ENCODE measurements at regions not wholly inside any gene's neighbourhood (a gene's known extent, or its start where the extent isn't known, plus 50 kb on each side); places are given as distances from the start of the nearest gene placed in this dataset.

GRCh38 chr2:139409212-139409611, 629.0 kb upstream of the NXPH2 start:
- Histone ChIP-seq H3K18ac (ENCODE audit: insufficient read length, low read depth, low read length) (no peak overlapping the region), H3T11ph (ENCODE audit: low read length) (no peak overlapping the region), H4K91ac (ENCODE audit: insufficient read length, low read depth, low read length) (no peak overlapping the region), H2AK5ac (ENCODE audit: insufficient read length, low read length) (no peak overlapping the region), H3K79me2 (ENCODE audit: insufficient read depth, low read length) (no peaks in the 10 kb centered on the region), H3K27me3 (ENCODE audit: insufficient read depth, low read length) (no peaks in the 10 kb centered on the region), H3K23me2 (ENCODE audit: insufficient read length, low read depth, low read length, poor library complexity, severe bottlenecking) (no peaks in the 10 kb centered on the region), H3K9me3 (ENCODE audit: control insufficient read depth, low read depth, low read length) (no peaks in the 10 kb centered on the region), H2BK20ac (ENCODE audit: low read depth, low read length, poor library complexity, severe bottlenecking) (no peak overlapping the region), H3K9ac (ENCODE audit: extremely low read depth, insufficient read length, low read length) (no peak overlapping the region), H3K79me1 (ENCODE audit: insufficient read depth, low read depth, low read length, poor library complexity, severe bottlenecking) (no peaks in the 10 kb centered on the region), H2BK5ac (ENCODE audit: insufficient read length, low read length) (no peak overlapping the region), H3K27ac (ENCODE audit: insufficient read length, low read depth, low read length) (no peak overlapping the region), H2BK120ac (ENCODE audit: low read depth, low read length, poor library complexity, severe bottlenecking) (no peak overlapping the region), H4K5ac (ENCODE audit: insufficient read length, low read depth, low read length) (no peak overlapping the region), H3K14ac (ENCODE audit: insufficient read depth, low read length) (no peak overlapping the region), H3K4me2 (ENCODE audit: insufficient read depth, insufficient read length, low read length) (no peak overlapping the region), H3K4me1 (ENCODE audit: insufficient read depth, low read length) (no peaks in the 10 kb centered on the region), H4K8ac (replicated peaks; ENCODE audit: insufficient read length, low read depth, low read length) (no peak overlapping the region), H4K20me1 (ENCODE audit: control insufficient read depth, insufficient read depth, insufficient read length) (no peaks in the 10 kb centered on the region), H3K56ac (ENCODE audit: insufficient read length, low read depth, low read length) (no peak overlapping the region), H3K23ac (ENCODE audit: insufficient read length, low read depth, low read length) (no peak overlapping the region), H2BK15ac (ENCODE audit: low read depth, low read length) (no peak overlapping the region), H2BK12ac (ENCODE audit: insufficient read length, low read depth, low read length) (no peak overlapping the region), H3K4ac (ENCODE audit: low read depth, low read length) (no peak overlapping the region), H2AFZ (ENCODE audit: low read length) (no peak overlapping the region)
- WGBS (ENCODE audit: extremely low coverage, insufficient read length, low lambda C conversion rate): 100% methylated on average over 1 of the region's 3 CpGs
- no peak for TF ChIP-seq CTCF (conservative IDR thresholded peaks at IDR 0.05)
- no peak for DNase-seq
- no peaks in the 10 kb centered on the region for H3K4me1 Mint-ChIP-seq
- H3K4me3 Mint-ChIP-seq: no peak overlapping the region
- no peak overlapping the region; a peak in 1 of 7 replicates for H3K27ac Mint-ChIP-seq
- H3K9me3 Mint-ChIP-seq: peaks cover under 1 to 3% of the 10 kb centered on the region in 2 experiments; a peak in 4 of 5 replicates
- peaks cover 0 to 3% (median 3%) of the 10 kb centered on the region in 3 experiments; a peak in 3 of 7 replicates for H3K36me3 Mint-ChIP-seq (ENCODE audit: insufficient read depth in 1 of 3, low read depth in 3 of 3)
- no peaks in the 10 kb centered on the region for H3K27me3 Mint-ChIP-seq (ENCODE audit: low read depth)
